ENCODE measurements at regions not wholly inside any gene's neighbourhood (a gene's known extent, or its start where the extent isn't known, plus 50 kb on each side); places are given as distances from the start of the nearest gene placed in this dataset.

DNA sequence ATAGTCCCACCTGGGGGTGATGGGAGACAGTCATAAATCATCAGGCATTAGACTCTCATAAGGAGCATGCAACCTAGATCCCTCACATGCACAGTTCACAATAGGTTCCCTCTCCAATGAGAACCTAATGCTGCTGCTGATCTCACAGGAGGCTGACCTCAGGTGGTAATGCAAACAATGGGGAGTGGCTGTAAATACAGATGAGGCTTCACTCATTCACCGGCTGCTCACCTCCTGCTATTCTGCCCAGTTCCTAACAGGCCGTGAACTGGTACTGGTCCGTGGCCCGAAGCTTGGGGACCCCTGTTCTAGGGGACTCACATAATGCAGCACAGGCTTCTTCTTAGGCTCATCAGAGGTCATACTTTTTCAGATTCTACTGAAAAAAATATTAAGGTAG lies 625.9 kb upstream of the AGA start:
- TF ChIP-seq, protein P1, sequence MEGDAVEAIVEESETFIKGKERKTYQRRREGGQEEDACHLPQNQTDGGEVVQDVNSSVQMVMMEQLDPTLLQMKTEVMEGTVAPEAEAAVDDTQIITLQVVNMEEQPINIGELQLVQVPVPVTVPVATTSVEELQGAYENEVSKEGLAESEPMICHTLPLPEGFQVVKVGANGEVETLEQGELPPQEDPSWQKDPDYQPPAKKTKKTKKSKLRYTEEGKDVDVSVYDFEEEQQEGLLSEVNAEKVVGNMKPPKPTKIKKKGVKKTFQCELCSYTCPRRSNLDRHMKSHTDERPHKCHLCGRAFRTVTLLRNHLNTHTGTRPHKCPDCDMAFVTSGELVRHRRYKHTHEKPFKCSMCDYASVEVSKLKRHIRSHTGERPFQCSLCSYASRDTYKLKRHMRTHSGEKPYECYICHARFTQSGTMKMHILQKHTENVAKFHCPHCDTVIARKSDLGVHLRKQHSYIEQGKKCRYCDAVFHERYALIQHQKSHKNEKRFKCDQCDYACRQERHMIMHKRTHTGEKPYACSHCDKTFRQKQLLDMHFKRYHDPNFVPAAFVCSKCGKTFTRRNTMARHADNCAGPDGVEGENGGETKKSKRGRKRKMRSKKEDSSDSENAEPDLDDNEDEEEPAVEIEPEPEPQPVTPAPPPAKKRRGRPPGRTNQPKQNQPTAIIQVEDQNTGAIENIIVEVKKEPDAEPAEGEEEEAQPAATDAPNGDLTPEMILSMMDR (IDR thresholded peaks at IDR 0.05; ENCODE audit: insufficient read depth, low read depth, low read length): no peak
- no peak overlapping the region for H3K4me3 ChIP-seq (ENCODE audit: low read depth, low read length)
- no peak for DNase-seq (ENCODE audit: low read depth)

DNA sequence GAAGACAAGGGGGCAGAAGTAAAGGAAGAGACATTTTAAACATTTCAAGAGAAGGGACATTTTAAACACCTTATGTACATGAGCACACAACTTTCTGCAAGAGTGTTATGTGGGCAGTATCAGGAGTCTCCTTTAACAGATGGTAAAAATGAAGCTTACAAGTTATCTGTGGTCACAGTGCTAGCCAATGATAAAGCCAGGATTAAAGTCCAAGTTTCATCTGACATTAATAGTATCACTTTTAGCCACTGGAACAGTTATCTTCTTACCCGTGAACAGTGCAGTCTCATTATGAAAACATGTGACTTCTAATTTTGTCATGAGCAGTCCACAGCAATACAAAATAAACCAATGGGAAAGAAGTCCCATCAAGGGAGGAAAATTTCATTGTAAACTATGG lies 627.9 kb upstream of the AGA start:
- no peak for DNase-seq (ENCODE audit: low read depth)
- TF ChIP-seq, protein P1 (IDR thresholded peaks at IDR 0.05; ENCODE audit: insufficient read depth, low read depth, low read length): no peak
- H3K4me3 ChIP-seq (ENCODE audit: low read depth, low read length): no peak overlapping the region

DNA sequence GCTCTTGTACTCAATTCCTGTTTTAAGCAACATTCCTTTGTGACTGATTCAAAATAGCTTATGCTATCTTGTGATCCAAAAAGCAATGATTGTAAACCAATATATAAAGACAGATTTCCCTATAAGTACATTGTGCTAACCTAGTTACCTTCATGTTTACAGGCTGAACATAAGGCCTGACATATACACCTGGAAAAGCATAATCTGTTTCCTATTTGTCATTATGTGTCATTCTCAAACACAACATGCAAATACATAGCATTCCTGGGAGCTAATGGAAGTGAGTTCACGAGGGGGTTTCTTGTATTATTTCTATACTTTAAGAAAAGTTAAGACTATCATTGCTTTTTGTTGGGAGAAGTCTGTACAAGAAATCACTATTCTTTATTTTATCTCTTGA lies 638.1 kb upstream of the AGA start:
- H3K4me3 ChIP-seq (ENCODE audit: low read depth, low read length): no peak overlapping the region
- no peak for DNase-seq (ENCODE audit: low read depth)
- TF ChIP-seq, protein P1 (IDR thresholded peaks at IDR 0.05; ENCODE audit: insufficient read depth, low read depth, low read length): no peak

DNA sequence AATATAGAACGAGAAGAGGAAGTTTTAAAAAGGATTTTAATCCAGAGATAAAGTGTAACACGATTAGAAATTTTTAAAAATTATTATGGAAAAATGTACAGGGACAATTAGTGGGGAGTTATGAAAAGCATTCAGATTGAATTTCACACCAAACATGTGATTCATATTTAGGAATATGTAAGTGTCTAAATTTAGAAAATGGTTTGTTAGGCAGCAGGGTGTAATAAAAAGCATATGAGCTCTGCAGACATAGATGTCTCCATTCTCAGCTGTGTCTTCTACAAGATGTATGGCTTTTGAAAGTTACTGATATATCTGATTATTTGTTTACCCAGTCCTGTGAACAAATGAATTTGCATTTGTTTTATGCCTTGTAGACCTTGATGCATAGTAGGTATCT lies 638.9 kb upstream of the AGA start:
- no peak overlapping the region for H3K4me3 ChIP-seq (ENCODE audit: low read depth, low read length)
- TF ChIP-seq, protein P1 (IDR thresholded peaks at IDR 0.05; ENCODE audit: insufficient read depth, low read depth, low read length): no peak
- DNase-seq (ENCODE audit: low read depth): no peak

DNA sequence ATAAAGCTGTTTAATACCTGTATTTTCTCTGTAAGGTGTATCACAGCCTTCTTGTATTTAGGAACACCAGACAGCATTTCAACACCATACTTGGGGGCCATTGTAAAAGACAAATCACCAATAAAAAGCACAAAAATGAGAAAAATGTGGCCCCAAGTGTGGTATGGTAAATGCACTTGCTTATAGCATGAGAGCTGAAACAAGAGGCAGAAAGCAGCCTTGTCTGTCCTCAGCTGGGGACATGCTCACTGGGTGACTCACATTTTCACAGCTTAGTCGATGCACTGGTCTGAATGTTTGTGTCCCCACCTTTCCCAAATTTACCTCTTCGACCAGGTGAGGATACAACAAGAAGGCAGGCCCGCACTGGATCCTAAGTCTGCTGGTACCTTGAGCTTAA lies 639.7 kb upstream of the AGA start:
- no peak overlapping the region for H3K4me3 ChIP-seq (ENCODE audit: low read depth, low read length)
- DNase-seq (ENCODE audit: low read depth): no peak
- TF ChIP-seq, protein P1 (IDR thresholded peaks at IDR 0.05; ENCODE audit: insufficient read depth, low read depth, low read length): no peak

DNA sequence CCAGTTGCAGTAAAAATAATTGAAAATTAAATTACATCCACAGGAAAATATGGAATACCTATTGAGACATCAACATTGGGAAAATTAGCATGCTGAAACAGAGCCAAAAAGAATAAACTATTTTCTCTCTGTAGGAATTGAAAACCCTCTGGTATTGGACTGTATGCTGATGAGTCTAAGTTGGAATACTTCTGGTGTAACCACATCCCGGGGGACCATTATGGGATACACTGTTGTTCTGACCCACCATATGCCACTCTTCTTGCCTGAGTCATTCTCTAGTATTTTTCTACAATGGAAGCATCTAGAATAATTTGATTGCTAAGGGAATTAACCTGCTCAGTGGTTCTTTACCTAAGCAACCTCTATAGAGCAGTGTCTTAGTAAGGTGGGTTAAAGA lies 640.7 kb upstream of the AGA start:
- no peak overlapping the region for H3K4me3 ChIP-seq (ENCODE audit: low read depth, low read length)
- TF ChIP-seq, protein P1 (IDR thresholded peaks at IDR 0.05; ENCODE audit: insufficient read depth, low read depth, low read length): no peak
- no peak for DNase-seq (ENCODE audit: low read depth)

DNA sequence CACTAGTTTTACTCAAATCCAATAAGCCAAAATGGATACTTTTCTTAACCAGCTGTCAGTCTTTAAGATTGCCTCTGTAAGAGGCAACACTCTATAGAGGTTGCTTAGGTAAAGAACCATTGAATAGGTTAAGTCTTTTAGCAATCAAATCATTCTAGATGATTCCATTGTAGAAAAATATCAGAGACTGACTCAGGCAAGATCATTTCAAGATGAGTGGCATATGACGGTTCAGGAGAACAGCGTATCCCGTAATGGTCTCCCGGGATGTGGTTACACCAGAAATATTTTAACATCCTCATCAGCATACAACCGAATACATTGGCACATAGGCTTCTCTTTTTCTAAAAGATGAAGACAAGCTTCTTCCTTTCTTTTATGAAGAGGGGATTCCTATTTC lies 641.7 kb upstream of the AGA start:
- H3K4me3 ChIP-seq (ENCODE audit: low read depth, low read length): no peak overlapping the region
- TF ChIP-seq, protein P1 (IDR thresholded peaks at IDR 0.05; ENCODE audit: insufficient read depth, low read depth, low read length): no peak
- no peak for DNase-seq (ENCODE audit: low read depth)
